ENCODE measurements at regions not wholly inside any gene's neighbourhood (a gene's known extent, or its start where the extent isn't known, plus 50 kb on each side); places are given as distances from the start of the nearest gene placed in this dataset.

DNA sequence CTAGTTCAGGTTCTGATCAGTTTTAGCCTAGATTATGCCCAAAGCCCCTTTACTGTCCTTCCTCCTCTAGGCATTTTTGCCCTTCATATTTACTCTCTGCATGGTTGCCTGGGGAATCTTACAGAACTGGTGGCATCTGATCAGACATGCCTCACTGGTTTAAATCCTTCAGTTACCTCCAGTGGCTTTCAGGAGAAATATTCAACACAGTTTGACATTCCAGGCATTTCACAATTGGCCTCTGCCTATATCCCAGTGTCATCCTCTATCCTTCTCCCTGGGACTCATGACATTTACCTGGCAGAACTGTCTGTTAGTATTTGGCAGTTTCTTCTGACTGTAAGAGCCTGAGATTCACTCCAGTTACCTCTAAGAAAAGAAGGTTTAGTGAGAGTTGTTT, 152.9 kb upstream of the MEIS1 start:
- H3K36me3 ChIP-seq: no peaks in the 10 kb centered on the region
- H3K9me3 ChIP-seq: no peaks in the 10 kb centered on the region
- no peaks in the 10 kb centered on the region for H3K27me3 ChIP-seq
- DNase-seq (ENCODE audit: low spot score): no peak
- H3K27ac ChIP-seq: no peak overlapping the region
- no peak overlapping the region for H3K4me3 ChIP-seq
- no peaks in the 10 kb centered on the region for H3K4me1 ChIP-seq
- TF ChIP-seq, protein P1, sequence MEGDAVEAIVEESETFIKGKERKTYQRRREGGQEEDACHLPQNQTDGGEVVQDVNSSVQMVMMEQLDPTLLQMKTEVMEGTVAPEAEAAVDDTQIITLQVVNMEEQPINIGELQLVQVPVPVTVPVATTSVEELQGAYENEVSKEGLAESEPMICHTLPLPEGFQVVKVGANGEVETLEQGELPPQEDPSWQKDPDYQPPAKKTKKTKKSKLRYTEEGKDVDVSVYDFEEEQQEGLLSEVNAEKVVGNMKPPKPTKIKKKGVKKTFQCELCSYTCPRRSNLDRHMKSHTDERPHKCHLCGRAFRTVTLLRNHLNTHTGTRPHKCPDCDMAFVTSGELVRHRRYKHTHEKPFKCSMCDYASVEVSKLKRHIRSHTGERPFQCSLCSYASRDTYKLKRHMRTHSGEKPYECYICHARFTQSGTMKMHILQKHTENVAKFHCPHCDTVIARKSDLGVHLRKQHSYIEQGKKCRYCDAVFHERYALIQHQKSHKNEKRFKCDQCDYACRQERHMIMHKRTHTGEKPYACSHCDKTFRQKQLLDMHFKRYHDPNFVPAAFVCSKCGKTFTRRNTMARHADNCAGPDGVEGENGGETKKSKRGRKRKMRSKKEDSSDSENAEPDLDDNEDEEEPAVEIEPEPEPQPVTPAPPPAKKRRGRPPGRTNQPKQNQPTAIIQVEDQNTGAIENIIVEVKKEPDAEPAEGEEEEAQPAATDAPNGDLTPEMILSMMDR (IDR thresholded peaks at IDR 0.05): no peak

DNA sequence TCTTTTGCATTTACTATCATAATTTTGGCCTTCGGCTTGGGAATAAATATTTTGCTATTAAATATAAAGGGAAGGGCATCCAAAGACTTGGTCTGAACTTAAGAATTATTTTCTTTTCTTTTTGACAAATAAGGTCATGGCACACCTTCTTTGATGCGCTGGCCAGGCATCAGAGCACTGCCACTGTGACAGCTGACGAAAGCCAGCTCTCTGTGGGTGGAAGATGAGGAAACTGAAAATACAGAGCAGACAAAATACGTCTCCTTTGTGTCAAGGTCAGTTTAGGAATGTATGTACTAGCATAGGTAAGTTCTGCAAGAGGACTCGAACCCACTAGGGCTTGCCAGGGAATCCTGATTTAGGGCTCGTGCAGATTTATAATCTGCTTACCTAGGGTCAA, 155.9 kb upstream of the MEIS1 start:
- Histone ChIP-seq H3K36me3 (no peaks in the 10 kb centered on the region), H3K4me3 (no peak overlapping the region), H3K27me3 (no peaks in the 10 kb centered on the region), H3K9me3 (no peaks in the 10 kb centered on the region), H3K27ac (no peak overlapping the region), H3K4me1 (no peaks in the 10 kb centered on the region)
- no peak for DNase-seq (ENCODE audit: low spot score)
- TF ChIP-seq, protein P1 (IDR thresholded peaks at IDR 0.05): no peak

DNA sequence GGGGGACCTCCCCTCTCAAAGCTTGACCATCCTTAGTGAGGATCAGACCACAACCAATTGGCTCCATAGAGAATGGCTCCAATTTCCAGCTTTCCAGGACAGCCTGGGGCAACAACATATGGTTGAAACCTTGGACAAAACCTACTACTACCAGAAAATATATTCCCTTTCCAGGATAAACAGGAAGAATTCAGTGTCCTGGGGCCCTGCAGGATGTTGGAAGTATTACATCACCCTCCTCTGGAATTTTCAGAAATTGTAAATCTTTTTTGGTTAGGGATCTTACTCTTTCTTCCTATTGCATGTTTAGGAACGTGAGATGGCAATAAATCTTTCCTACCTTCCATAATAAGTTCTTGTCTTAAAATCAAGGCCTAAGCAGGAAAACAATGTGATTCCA, 158.9 kb upstream of the MEIS1 start:
- TF ChIP-seq, protein P1 (IDR thresholded peaks at IDR 0.05): no peak
- no peaks in the 10 kb centered on the region for H3K36me3 ChIP-seq
- H3K4me3 ChIP-seq: no peak overlapping the region
- DNase-seq (ENCODE audit: low spot score): no peak
- H3K27me3 ChIP-seq: no peaks in the 10 kb centered on the region
- no peaks in the 10 kb centered on the region for H3K9me3 ChIP-seq
- no peaks in the 10 kb centered on the region for H3K4me1 ChIP-seq
- H3K27ac ChIP-seq: no peak overlapping the region

DNA sequence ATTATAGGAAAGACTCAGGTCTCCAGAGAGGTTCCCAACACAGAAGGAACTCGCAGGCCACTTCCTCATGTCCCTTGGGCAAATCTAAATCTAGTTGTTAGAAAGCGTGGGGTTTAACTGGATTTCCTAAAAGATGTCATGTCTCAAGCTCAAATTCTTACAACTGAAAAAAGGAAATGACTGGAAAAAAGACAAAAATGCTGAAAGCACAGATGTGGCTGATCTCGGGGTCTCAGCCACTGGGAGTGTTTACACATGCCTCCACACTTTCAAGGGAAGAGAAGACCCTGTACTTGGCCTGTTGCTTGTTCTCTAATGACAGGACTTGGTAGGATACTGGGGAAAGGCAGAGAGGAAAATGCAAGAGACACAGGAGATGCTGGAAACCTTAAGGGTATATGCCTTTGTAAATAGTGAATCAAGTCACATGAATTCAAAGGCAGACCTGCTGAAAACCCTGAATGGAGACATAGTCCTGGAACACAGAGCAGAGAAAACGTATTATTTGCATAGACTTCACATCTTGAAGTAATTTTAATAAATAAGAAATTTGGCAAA, 160.9 kb upstream of the MEIS1 start:
- Histone ChIP-seq H3K9me3 (no peaks in the 10 kb centered on the region), H3K27me3 (no peaks in the 10 kb centered on the region), H3K4me3 (no peak overlapping the region), H3K4me1 (no peaks in the 10 kb centered on the region), H3K36me3 (no peaks in the 10 kb centered on the region), H3K27ac (no peak overlapping the region)
- TF ChIP-seq, protein P1 (IDR thresholded peaks at IDR 0.05): no peak
- no peak for DNase-seq (ENCODE audit: low spot score)

DNA sequence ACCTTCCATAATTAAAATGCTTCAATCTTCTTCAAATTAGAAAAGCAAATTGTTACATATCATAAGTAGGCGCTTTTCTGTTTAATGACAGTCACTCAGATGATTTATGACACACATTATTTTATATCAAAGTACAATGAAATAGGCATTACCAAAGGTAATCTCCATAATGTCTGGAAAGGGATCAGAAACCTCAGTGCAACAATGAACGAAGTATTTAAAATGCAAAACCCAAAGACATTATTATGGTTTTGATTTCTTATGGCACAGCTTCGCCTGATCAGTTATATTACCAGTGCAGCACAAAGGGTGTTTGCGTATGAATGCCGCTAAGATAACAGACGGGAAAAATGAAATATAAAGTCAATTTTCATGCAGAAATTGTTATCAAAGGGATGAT, 162.2 kb upstream of the MEIS1 start:
- no peaks in the 10 kb centered on the region for H3K27me3 ChIP-seq
- no peaks in the 10 kb centered on the region for H3K9me3 ChIP-seq
- H3K4me3 ChIP-seq: no peak overlapping the region
- TF ChIP-seq, protein P1 (IDR thresholded peaks at IDR 0.05): no peak
- DNase-seq (ENCODE audit: low spot score): no peak
- no peak overlapping the region for H3K27ac ChIP-seq
- H3K36me3 ChIP-seq: no peaks in the 10 kb centered on the region
- H3K4me1 ChIP-seq: no peaks in the 10 kb centered on the region

DNA sequence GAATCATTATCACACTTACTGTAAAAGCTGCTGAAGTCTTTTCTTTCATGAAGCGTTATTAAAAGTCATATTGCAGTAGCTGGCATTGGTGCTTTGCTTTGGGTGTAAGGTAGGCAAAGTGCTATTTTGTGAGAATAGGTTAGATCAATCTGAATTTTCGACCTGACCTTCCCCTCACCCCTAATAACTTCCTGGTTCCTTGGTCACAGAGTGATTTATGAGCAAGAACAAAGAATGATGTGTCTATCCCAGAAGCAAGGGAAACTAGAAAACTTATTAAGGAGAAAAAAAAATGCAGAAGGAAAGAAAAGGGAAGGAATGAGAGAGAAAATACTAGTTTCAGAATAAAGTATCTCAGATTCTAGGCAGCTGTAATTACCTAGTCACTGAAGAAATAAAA, 163.1 kb upstream of the MEIS1 start:
- TF ChIP-seq, protein P1 (IDR thresholded peaks at IDR 0.05): no peak
- DNase-seq (ENCODE audit: low spot score): no peak
- Histone ChIP-seq H3K4me1 (no peaks in the 10 kb centered on the region), H3K36me3 (no peaks in the 10 kb centered on the region), H3K9me3 (no peaks in the 10 kb centered on the region), H3K27me3 (no peaks in the 10 kb centered on the region), H3K4me3 (no peak overlapping the region), H3K27ac (no peak overlapping the region)

All from right atrium auricular region (tissue), 2 donors.